ENCODE measurements at regions not wholly inside any gene's neighbourhood (a gene's known extent, or its start where the extent isn't known, plus 50 kb on each side); places are given as distances from the start of the nearest gene placed in this dataset.

DNA sequence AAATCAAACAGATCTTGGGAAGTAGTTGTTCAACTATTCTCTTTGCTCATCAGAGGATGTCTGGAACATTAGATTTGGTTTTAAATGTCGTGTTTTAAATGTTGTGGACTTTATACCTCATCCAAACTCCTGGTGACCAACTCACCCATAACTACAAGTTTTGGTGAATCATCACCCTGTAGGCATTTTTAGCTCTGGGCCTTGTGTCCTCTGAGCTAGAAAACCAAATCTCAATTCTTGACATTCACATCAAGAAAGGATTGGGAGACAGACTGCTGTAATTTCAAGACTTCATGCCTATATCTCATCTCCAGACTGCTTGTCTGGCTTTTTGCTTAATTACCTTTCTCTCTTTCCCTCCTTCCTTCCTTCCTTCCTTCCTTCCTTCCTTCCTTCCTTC lies 228.5 kb upstream of the ROBO2 start:
- no peak for TF ChIP-seq ZNF8 (CRISPR knock-in tag; IDR thresholded peaks at IDR 0.05)
- TF ChIP-seq, protein P1, sequence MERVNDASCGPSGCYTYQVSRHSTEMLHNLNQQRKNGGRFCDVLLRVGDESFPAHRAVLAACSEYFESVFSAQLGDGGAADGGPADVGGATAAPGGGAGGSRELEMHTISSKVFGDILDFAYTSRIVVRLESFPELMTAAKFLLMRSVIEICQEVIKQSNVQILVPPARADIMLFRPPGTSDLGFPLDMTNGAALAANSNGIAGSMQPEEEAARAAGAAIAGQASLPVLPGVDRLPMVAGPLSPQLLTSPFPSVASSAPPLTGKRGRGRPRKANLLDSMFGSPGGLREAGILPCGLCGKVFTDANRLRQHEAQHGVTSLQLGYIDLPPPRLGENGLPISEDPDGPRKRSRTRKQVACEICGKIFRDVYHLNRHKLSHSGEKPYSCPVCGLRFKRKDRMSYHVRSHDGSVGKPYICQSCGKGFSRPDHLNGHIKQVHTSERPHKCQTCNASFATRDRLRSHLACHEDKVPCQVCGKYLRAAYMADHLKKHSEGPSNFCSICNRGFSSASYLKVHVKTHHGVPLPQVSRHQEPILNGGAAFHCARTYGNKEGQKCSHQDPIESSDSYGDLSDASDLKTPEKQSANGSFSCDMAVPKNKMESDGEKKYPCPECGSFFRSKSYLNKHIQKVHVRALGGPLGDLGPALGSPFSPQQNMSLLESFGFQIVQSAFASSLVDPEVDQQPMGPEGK (CRISPR knock-in tag; IDR thresholded peaks at IDR 0.05; ENCODE audit: borderline replicate concordance) = no peak
- TF ChIP-seq, protein P2, sequence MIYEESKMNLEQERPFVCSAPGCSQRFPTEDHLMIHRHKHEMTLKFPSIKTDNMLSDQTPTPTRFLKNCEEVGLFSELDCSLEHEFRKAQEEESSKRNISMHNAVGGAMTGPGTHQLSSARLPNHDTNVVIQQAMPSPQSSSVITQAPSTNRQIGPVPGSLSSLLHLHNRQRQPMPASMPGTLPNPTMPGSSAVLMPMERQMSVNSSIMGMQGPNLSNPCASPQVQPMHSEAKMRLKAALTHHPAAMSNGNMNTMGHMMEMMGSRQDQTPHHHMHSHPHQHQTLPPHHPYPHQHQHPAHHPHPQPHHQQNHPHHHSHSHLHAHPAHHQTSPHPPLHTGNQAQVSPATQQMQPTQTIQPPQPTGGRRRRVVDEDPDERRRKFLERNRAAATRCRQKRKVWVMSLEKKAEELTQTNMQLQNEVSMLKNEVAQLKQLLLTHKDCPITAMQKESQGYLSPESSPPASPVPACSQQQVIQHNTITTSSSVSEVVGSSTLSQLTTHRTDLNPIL (CRISPR knock-in tag; IDR thresholded peaks at IDR 0.05; ENCODE audit: low read depth) = no peak
- no peak for TF ChIP-seq ESRRG (CRISPR knock-in tag; IDR thresholded peaks at IDR 0.05)
- no peak for TF ChIP-seq ZFP3 (CRISPR knock-in tag; IDR thresholded peaks at IDR 0.05)
- no peak for TF ChIP-seq TCF4 (CRISPR knock-in tag; IDR thresholded peaks at IDR 0.05; ENCODE audit: borderline replicate concordance)
- TF ChIP-seq RARB (CRISPR knock-in tag; IDR thresholded peaks at IDR 0.05) = no peak
- TF ChIP-seq ARNTL (CRISPR knock-in tag; IDR thresholded peaks at IDR 0.05; ENCODE audit: borderline replicate concordance, low read depth) = no peak
- no peak for TF ChIP-seq ZNF565 (CRISPR knock-in tag; conservative IDR thresholded peaks at IDR 0.05; ENCODE audit: low read depth)
- no peak for TF ChIP-seq ZC3H10 (CRISPR knock-in tag; IDR thresholded peaks at IDR 0.05)
- TF ChIP-seq TOX (CRISPR knock-in tag; IDR thresholded peaks at IDR 0.05; ENCODE audit: borderline replicate concordance) = no peak
- TF ChIP-seq, protein P3, sequence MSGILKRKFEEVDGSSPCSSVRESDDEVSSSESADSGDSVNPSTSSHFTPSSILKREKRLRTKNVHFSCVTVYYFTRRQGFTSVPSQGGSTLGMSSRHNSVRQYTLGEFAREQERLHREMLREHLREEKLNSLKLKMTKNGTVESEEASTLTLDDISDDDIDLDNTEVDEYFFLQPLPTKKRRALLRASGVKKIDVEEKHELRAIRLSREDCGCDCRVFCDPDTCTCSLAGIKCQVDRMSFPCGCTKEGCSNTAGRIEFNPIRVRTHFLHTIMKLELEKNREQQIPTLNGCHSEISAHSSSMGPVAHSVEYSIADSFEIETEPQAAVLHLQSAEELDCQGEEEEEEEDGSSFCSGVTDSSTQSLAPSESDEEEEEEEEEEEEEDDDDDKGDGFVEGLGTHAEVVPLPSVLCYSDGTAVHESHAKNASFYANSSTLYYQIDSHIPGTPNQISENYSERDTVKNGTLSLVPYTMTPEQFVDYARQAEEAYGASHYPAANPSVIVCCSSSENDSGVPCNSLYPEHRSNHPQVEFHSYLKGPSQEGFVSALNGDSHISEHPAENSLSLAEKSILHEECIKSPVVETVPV (CRISPR knock-in tag; IDR thresholded peaks at IDR 0.05) = no peak

All from SK-N-SH treated with all-trans-retinoic acid at 6 μM for 48 hours (cell line).